GM21367 (cell line): ENCODE measurements at regions not wholly inside any gene's neighbourhood (a gene's known extent, or its start where the extent isn't known, plus 50 kb on each side); places are given as distances from the start of the nearest gene placed in this dataset.

ENCODE experiments used
- ATAC-seq: cut with Tn5 transposase; IDR thresholded peaks from one replicate; pipeline ENCODE4 v1.9.1; 2021; ENCODE audit not compliant: unreplicated experiment

DNA sequence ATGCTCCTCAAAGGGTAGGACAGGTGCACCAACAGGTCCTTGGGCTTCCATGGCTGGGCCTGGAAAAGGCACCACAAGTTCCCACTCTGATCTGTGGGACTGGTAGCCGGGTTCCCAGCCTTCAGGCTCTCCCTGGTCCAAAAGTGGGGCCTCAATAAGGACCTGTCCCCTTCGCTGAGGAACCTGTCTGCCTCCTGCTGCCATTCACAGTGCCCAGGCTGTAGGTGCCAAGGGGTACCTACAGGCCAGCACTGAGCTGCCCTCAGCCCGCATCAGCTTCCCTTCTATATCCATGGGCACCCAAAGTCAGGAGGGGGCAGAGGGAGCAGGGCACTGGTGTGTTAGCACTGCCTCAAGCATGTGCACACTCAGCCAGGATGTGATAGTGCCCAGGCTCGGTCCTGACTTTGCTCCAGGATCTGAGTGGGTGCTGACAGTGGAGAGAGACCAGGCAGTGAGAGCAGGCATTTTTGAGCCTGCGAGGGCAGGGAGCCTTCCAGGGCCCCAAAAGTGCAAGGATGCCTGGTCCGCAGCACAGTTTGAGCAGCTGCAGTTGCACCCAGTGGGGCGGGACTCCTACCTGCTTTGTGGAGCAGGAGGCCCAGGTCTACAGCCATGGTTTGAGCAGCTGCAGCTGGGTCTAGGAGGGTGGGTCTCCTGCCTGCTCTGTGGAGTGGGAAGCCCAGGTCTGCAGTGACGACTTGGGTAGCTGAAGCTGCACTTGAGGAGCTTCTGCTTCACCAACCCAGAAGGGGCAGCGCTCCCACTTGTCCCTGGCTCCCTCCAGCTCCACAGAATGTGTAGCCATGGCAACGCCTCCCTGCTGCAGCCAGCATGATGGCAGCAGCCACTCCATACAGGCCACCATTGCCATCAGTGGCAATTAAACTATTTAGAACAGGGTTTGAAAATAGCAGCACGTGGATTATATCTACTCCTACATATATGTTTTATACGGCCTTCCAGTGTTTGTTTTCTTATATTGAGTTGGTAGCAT, 376.4 kb downstream of the KCTD8 start:
- no peak for ATAC-seq

DNA sequence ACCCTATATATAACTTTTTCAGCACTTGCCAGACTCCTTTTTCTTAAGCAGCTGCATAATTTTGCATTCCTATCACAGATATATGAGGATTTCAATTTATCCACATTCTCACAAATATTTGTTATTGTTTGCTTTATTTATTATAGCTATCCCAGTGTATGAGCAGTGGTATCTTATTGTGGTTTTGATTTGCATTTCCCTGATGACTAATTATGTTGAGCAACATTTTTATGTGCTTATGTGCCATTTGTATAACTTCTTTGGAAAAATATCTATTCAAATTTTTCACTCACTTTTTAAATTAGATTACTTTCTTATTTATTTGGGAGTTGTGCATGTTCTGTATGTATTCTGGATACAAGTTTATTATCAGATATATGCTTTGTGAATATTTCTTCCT, 361.9 kb downstream of the KCTD8 start:
- no peak for ATAC-seq

DNA sequence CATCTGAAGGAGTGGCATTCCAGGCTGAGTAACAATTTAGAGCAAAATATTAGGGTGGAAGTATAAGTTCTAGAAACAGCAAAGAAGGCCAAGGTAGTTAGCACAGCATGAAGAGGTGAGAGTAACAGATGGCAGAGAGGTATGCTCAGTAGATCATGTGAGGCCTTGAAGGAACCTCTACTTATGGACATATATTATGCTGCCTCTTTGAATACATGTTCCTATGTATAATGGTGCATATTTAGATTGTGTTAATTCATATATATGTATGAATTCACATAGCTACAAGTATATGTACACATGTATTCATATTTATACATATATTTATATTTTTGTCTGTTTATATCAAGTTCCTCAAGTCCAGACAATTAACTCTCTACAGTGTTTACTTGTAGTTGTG, 355.2 kb downstream of the KCTD8 start:
- ATAC-seq, result no peak

DNA sequence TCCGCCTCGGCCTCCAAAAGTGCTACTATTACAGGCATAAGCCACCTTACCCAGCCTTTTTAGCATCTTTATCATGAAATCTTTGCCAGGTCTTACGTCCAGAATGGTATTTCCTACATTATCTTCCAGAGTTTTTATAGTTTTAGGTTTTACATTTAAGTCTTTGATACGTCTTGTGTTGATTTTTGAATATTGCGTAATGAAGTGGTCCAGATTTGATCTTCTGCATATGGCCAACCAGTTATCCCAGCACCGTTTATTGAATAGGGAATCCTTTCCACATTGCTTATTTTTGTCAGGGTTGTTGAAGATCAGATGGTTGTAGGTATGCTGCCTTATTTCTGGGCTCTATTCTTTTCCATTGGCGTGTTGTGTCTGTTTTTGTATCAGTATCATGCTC, 349.6 kb downstream of the KCTD8 start:
- no peak for ATAC-seq

DNA sequence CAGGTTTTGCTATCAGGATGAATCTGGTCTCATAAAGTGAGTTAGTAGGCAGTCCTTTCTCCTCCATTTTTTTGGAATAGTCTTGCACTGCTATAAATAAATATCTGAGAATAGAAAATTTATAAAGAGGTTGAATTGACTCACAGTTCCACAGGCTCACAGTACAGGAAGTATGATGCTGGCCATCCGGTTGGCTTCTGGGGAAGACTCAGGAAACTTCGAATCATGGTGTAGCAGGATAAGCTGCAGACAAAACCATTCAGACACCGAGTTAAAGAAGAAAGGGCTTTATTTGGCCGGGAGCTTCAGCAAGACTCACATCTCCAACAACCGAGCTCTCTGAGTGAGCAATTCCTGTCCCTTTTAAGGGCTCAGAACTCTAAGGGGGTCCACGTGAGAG, 348.2 kb downstream of the KCTD8 start:
- no peak for ATAC-seq

DNA sequence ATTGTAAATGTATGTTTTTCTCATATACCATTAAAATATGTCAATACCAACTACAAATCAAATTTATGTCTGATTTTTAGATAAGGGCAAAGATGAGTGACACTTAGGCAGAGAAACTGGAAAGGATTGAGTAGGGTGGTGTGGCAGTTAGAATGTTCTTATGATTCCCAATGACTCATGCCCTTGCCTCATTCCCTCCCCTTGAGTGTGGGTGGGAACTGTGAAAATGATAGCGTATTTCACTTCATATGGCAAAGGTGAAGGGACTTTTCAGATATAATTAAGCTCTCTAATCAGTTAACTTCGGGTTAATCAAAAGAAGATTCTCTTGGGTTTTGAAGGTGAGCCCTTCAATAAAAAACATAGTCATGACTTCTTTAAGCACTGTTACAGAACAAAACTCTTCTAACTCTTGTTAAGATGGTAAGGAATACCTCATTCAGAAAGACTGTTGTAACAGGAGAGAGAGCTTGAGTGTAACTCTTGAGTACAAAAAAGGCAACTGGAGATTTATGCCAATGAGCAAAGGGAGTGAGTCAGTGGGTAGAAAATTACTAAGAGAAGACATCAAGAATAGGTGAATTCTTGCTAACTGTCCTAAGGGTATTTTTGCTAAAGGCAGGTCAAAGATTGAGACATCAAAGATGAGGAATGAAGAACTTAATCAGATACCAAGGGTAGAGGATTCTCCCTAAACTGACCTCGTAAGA, 329.5 kb downstream of the KCTD8 start:
- no peak for ATAC-seq

DNA sequence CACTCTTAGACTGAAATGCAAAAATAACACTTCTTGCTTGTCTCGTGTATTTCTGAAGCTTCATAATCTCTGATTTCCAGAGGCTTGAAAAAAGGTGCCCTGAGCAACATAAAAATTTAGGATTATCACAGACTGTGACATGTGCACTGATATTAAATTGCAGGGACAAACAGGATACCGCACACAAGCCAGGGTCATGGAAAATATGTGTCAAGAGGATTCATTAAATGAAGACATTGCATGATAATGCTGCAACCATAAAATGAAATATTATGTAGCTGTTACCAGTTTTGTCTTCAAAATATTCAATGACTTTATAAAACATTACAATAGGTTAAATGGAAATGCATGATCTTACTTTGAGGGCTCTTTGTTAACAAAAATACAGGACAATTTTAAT, 328.0 kb downstream of the KCTD8 start:
- ATAC-seq, result no peak

DNA sequence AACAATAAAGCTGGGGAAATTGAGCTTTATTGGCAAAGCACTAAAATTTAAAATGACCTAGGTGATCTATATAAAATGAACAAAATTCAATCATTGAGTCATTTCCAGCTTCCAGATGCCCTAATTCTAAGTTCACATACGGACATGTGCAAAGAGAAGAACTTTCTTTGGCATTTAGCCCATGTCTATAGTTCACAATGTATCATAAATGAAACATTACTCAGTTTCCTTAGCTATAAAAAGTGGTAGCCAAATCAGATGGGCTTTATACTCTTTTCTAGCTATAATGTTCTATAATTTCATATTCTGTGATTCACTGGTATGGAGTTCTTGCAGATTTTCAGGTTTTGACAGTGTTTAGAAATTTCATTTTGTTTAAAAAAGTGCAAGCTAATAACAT, 327.4 kb downstream of the KCTD8 start:
- no peak for ATAC-seq
